ENCODE measurements at regions not wholly inside any gene's neighbourhood (a gene's known extent, or its start where the extent isn't known, plus 50 kb on each side); places are given as distances from the start of the nearest gene placed in this dataset.
A peak's percentile ranks its signal among the peaks of the same experiment; 100 is the strongest.

- DNase-seq (ENCODE audit: low read depth) = no peak
Observed at GRCh38 chr18:24674200-24674599, 213.8 kb downstream of the HRH4 start.

DNA sequence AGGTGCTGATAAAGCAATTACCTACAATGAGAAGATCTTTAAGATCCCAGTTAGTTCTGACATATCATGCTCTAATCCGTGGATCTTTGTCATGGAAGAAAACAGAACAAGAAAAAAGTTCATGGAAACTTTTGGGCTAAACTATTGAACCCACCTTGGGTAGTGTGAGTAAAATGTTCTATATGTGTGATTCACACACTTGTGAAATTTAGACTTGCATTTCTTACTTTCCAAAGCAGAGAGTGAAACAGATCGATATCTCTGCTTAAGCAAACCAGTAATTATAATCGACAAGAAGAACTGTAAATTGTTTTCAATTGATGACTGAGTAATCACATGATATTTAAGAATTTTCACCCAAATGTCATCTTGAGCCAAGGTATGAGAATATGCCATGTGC lies 214.2 kb downstream of the HRH4 start:
- DNase-seq (ENCODE audit: low read depth) = no peak

DNA sequence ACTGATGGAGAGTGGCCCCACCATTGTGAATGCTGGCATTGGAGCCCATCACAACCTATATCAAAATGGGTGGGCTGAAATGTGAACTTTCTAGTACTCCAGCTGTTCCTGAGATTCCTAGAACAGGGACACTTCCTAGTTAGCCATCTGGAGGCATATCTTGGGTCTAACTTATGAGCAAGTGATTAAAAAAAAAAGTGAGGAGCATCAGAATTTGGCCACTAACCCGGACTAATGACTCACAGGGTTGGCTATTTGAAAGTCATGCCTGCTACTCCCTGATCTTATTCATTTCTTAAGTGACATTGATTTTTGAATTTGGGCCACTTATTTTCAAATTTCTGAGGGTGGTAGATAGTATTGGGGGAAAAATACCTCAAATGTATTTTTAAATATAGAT lies 216.6 kb downstream of the HRH4 start:
- DNase-seq (ENCODE audit: low read depth) = no peak

DNA sequence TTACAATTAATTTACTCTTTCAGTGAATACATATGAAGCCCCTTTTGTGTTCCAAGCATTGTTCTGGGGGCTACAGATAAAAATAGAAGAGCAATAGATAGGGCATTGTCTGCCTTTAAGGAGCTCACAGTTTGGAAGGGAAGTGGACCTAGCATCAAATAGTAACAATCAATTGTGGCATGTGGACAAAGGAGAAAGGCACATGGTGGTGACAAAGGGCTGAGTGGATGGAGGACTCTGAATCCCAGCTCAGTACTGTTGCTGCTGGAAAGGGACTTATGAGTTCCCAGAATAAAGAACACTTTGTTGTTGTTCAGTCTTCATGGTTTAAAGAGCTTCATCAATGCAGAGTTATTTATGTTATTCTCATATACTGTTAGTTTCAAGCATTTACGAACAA lies 217.7 kb downstream of the HRH4 start:
- no peak for DNase-seq (ENCODE audit: low read depth)

DNA sequence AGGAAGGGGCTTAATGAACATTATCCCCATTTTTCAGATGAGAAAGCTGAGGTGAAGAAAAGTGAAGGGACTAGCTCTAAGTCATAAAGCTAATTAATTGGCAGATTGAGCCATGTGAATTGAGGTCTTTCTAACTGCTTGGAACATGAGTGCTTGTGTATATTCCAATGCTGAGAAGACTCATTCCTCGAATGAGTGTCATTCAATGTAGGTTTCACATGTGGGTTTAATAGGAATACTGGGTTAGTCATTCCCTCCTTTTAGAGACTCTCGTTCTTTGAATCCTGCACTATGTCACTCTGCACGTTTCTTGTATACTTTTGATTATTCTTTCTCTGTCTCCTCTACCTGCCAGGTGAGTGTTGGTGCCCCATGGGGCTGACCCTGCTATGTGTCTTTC lies 218.2 kb downstream of the HRH4 start:
- no peak for DNase-seq (ENCODE audit: low read depth)

- DNase-seq (ENCODE audit: low read depth) = no peak
Observed at GRCh38 chr18:24679062-24679461, 218.6 kb downstream of the HRH4 start.

DNA sequence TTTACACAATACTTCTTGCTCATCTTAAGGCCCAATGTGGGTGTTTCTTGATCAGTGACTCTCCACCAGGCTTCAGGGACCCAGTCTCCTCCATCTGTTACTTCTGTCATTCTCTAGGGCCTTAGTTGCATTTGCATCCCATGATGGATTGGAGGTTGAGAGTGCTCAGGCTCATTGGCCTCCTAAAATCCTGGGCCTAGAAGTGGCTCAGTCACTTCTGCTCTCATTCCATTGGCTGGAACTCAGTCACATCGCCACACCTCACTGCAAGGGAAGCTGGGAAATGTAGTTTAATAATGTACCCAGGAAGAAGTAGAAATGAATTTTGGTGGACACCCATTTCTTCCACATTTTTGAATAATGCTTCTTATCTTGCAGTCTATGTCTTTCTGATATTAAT lies 223.5 kb downstream of the HRH4 start:
- no peak for DNase-seq (ENCODE audit: low read depth)

GRCh38 chr18:24685254-24685959 lies 225.0 kb downstream of the HRH4 start:
- DNase-seq (ENCODE audit: low read depth) = no peak

- DNase-seq (ENCODE audit: low read depth) = no peak
Observed at GRCh38 chr18:24695168-24695567, 234.7 kb downstream of the HRH4 start.

- DNase-seq (ENCODE audit: low read depth) = no peak
Observed at GRCh38 chr18:24702001-24702515, 241.6 kb downstream of the HRH4 start.

DNA sequence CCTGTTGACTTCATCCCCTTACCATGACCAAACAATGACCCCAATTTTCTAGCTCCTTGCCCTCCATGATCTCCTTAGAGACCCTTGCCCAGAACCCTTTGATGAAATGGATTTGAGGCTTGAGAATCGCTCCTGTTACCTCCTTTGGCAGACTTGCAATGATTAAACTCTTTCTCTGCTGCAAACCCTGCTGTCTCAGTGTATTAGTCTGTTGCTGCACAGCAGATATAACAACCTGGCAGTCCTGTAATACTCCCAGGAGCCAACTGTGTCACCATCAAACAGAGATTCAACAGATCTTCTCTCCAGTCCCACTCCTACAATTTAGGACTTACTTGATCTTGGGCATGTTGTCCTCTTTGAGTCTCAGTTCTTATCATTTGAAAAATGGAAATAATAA lies 242.9 kb downstream of the HRH4 start:
- no peak for DNase-seq (ENCODE audit: low read depth)

DNA sequence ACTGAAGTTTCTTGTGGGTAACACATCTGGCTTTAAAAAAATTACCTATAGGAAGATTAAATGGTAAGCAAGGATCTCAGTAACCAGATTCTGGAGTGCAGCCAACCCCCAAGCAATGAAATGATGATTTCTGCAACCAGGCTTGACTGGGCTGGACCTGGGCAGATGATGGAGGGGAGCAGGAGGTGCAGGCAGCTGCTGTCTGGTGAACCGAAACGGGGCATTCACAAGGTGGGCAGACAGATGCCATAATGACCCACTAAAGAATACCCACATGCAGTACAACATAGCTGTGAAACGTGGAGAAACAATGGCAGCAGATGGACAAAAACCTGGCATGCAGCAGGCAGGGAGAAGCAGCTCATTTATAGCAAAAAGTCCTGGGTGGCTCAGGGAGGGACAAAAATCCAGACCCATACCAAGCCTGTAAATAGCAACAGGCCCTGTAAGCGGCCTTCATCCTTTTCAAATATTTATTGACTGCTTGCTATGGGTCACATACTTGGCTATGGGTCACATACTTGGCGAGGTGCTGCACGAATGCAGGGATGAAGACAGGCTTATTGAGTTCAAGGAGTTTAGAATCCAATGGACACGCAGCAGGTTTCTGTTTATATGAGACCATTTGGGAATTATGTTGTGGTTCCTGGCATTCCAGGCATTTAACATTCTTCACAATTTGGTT lies 244.7 kb downstream of the HRH4 start:
- no peak for DNase-seq (ENCODE audit: low read depth)

DNA sequence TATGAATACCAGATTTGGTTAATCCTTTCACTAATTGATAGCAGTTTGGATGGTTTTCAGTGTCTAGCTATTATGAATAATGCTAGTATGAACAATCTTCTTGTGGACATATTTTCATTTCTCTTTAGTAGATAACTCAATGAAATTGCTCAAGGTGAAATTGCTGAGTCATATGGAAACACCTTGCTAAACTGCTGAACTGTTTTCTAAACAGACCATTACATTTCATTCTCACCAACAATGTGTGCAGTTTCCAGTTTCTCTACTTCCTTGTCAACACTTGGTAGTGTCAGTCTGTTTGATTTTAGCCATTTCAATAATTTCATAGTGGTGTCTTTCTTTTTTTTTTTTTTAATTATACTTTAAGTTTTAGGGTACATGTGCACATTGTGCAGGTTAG lies 250.0 kb downstream of the HRH4 start:
- no peak for DNase-seq (ENCODE audit: low read depth)

GRCh38 chr18:24719791-24720190 lies 259.4 kb downstream of the HRH4 start:
- no peak for DNase-seq (ENCODE audit: low read depth)

GRCh38 chr18:24721388-24721787 lies 261.0 kb downstream of the HRH4 start:
- DNase-seq (ENCODE audit: low read depth) = no peak

GRCh38 chr18:24725644-24726415 lies 265.4 kb downstream of the HRH4 start:
- no peak for DNase-seq (ENCODE audit: low read depth)

- peak; percentile 25 for DNase-seq (ENCODE audit: low read depth)
Observed at GRCh38 chr18:24726727-24727492, 266.5 kb downstream of the HRH4 start.

GRCh38 chr18:24727685-24728084 lies 267.2 kb downstream of the HRH4 start:
- no peak for DNase-seq (ENCODE audit: low read depth)

DNA sequence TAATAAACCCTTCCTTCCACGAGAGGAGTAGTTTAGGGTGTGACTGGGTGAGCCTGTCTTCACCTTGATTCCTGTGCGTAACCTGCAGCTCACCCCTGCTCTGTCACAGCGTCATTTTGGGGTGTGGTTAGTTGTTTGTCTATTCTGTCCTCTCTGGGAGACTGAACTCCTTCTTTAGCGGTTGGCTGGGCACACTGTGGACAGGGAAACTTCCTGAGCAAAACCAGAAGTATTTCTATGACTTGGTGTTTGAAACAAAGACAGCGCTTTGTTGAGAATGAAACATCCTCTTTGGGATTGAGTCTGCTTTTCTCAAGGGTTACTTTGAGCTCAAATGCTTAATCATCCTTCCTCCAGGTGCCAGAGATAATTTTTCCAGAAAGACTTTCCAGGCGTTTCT lies 270.7 kb downstream of the HRH4 start:
- DNase-seq (ENCODE audit: low read depth) = no peak

DNA sequence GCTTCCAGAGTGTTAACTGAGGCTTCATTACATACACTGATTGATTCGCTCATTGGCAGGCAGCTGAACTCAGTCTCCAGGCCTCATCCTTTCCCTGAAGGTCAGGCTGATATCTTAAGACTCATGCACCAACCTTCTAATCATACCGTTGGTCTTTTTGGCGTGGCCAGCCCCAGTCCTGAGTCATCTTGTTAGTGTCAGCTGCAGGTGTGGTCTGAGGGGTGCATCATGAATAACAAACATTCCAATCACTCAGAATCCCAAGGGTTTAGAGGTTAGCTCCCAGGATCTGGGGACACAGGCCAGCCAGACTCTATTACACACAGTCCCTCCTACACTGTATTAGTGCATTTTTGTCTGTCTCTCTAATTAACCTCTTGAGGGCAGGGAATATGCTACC lies 271.5 kb downstream of the HRH4 start:
- DNase-seq (ENCODE audit: low read depth) = no peak

- no peak for DNase-seq (ENCODE audit: low read depth)
Observed at GRCh38 chr18:24734058-24734457, 273.6 kb downstream of the HRH4 start.

- no peak for DNase-seq (ENCODE audit: low read depth)
Observed at GRCh38 chr18:24735624-24736231, 275.3 kb downstream of the HRH4 start.

Measured in CMK (cell line).